Lung (tissue), 11 donors: ENCODE measurements at regions not wholly inside any gene's neighbourhood (a gene's known extent, or its start where the extent isn't known, plus 50 kb on each side); places are given as distances from the start of the nearest gene placed in this dataset.

Experiments
- ATAC-seq: fragments of 200-7000 bp; cut with Tn5 transposase; one replicate; pipeline ENCODE4 v1.9.1; 2020; ENCODE audit warnings: moderate number of reproducible peaks; ENCODE audit not compliant: insufficient read depth, low FRiP score
- DNase-seq, 3 donors: peaks; one replicate each; pipeline ENCODE4 v3.0.0-alpha.2; 2013 to 2017
- H3K27ac ChIP-seq, 2 donors: one replicate each; pipeline ENCODE4 v1.5.1; 2013; ENCODE audit warnings: mild to moderate bottlenecking in 2 of 2, moderate library complexity in 2 of 2, control low read depth in 1 of 2, inconsistent platforms in 1 of 2, low read depth in 1 of 2, low read length in 1 of 2
- H3K27me3 ChIP-seq, 3 donors: one replicate each; pipeline ENCODE4 v1.5.1; 2013; ENCODE audit warnings: low read length in 2 of 3; ENCODE audit not compliant: control insufficient read depth in 3 of 3, insufficient read depth in 3 of 3
- H3K36me3 ChIP-seq, 4 donors: one replicate each; pipeline ENCODE4 v1.5.1; 2013; ENCODE audit warnings: low read length in 4 of 4, mild to moderate bottlenecking in 1 of 4, moderate library complexity in 1 of 4; ENCODE audit not compliant: control insufficient read depth in 4 of 4, insufficient read depth in 4 of 4
- H3K4me1 ChIP-seq, 5 donors: one replicate each; pipeline ENCODE4 v1.5.1; 2013; ENCODE audit warnings: low read length in 5 of 5, mild to moderate bottlenecking in 2 of 5, moderate library complexity in 1 of 5; ENCODE audit not compliant: control insufficient read depth in 5 of 5, insufficient read depth in 5 of 5
- H3K4me3 ChIP-seq: one replicate; pipeline ENCODE4 v1.5.1; 2013; ENCODE audit warnings: mild to moderate bottlenecking, control low read depth, moderate library complexity
- H3K9ac ChIP-seq, 2 donors: one replicate each; pipeline ENCODE4 v1.5.1; 2013; ENCODE audit warnings: low read length in 2 of 2, control low read depth in 1 of 2; ENCODE audit not compliant: insufficient read depth in 1 of 2
- H3K9me3 ChIP-seq, 4 donors: one replicate each; pipeline ENCODE4 v1.5.1; 2013; ENCODE audit warnings: low read length in 3 of 4, mild to moderate bottlenecking in 1 of 4, moderate library complexity in 1 of 4; ENCODE audit not compliant: control insufficient read depth in 4 of 4, insufficient read depth in 3 of 4
- WGBS, 2 donors: extraction: QIAGEN DNeasy Blood & Tissue Kit; methylation state at CpG; one replicate each; pipeline ENCODE4 v1.1.7; 2013; 5-methylcytosine and 5-hydroxymethylcytosine counted together
- TF ChIP-seq, protein P1 (sequence below): IDR thresholded peaks from 2 replicates; pipeline ENCODE4 v1.5.1; 2012; ENCODE audit warnings: mild to moderate bottlenecking; ENCODE audit errors: control extremely low read depth, extremely low read depth
- donor health status: control.
- donor health status: control.
- donor health status: Bipolar disorder and iron deficiency.
- donor health status: healthy.
- donor health status: DM: yes; HTN: yes; CAD: no.

DNA sequence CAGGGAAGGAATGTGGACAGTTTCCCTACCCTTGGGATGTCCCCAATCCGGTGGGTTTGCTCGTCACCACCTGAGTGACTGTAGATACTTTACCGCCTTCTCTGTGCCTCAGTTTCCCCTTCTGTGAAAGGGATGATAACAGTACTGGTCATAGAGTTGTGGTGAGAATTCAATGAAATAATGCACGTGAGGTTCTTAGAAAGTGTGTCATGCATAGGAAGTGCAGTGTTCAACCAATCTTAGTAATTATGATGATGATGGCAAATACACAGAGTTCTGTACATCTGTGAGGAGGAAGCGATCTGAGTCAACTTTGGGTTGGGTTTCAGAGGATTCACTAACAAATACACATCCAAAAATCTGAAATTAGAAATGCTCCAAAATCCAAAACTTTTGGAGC, 114.6 kb upstream of the HS3ST2 start:
- no peak overlapping the region for H3K27ac ChIP-seq
- no peaks in the 10 kb centered on the region for H3K4me1 ChIP-seq
- H3K36me3 ChIP-seq: no peaks in the 10 kb centered on the region
- H3K9me3 ChIP-seq: peaks cover 0 to 2% (median 0%) of the 10 kb centered on the region in 4 donors
- no peaks in the 10 kb centered on the region for H3K27me3 ChIP-seq
- TF ChIP-seq, protein P1, sequence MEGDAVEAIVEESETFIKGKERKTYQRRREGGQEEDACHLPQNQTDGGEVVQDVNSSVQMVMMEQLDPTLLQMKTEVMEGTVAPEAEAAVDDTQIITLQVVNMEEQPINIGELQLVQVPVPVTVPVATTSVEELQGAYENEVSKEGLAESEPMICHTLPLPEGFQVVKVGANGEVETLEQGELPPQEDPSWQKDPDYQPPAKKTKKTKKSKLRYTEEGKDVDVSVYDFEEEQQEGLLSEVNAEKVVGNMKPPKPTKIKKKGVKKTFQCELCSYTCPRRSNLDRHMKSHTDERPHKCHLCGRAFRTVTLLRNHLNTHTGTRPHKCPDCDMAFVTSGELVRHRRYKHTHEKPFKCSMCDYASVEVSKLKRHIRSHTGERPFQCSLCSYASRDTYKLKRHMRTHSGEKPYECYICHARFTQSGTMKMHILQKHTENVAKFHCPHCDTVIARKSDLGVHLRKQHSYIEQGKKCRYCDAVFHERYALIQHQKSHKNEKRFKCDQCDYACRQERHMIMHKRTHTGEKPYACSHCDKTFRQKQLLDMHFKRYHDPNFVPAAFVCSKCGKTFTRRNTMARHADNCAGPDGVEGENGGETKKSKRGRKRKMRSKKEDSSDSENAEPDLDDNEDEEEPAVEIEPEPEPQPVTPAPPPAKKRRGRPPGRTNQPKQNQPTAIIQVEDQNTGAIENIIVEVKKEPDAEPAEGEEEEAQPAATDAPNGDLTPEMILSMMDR: no peak
- H3K9ac ChIP-seq: no peak overlapping the region
- DNase-seq: no peak
- H3K4me3 ChIP-seq: no peak overlapping the region
- ATAC-seq: no peak
- 87 to 94% methylated on average over 5 of the region's 5 CpGs for WGBS, 2 donors

DNA sequence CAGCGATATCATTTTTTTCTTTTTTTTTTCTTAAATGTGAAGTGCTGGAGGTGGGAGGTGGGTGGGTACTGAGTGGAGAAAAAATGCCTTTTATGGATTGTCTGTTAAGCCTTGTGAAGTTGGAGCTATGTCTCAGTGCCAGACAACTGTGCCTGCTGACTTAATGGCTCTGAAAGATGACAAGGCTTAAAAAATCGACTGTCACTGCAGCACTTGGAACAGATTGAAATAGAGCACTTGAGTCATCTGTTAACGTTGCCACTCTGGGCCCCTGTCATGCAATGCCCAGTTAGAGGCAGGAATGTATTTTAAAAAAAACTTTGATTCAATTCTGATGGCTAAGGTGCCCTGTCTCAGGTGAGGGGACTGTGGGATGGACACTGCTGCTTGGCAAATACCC, 108.2 kb upstream of the HS3ST2 start:
- Histone ChIP-seq H3K27ac (no peak overlapping the region), H3K9ac (no peak overlapping the region), H3K4me1 (no peaks in the 10 kb centered on the region), H3K4me3 (no peak overlapping the region), H3K27me3 (peaks cover 0 to 3% (median 0%) of the 10 kb centered on the region in 3 donors), H3K36me3 (no peaks in the 10 kb centered on the region), H3K9me3 (peaks cover 0 to 2% (median 0%) of the 10 kb centered on the region in 4 donors)
- 68 to 77% methylated on average over 3 of the region's 3 CpGs for WGBS, 2 donors
- TF ChIP-seq, protein P1: no peak
- ATAC-seq (no peak), DNase-seq (no peak)

DNA sequence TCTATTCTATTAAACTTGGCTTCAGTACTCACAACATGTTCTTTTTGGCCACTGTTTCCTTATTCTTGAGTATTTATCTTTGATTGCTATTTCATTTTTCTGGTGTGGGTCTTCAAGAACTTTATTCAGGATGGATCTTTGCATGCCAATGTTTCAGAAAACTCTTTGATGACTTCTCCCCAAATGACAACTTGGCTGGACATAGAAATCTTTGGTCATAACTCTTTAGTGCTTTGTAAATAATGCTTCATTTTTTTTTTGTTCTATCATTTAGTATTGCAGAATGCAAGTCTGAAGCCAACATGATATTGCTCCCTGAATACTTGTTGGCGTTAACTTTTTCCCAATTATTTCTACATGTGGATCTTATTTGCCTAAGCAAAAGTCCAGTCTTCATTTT, 103.6 kb upstream of the HS3ST2 start:
- no peak overlapping the region for H3K4me3 ChIP-seq
- no peak overlapping the region for H3K27ac ChIP-seq
- ATAC-seq (no peak), DNase-seq (no peak)
- H3K9me3 ChIP-seq: peaks cover 0 to 15% (median 13%) of the 10 kb centered on the region in 4 donors
- H3K36me3 ChIP-seq: no peaks in the 10 kb centered on the region
- H3K9ac ChIP-seq: no peak overlapping the region
- no peaks in the 10 kb centered on the region for H3K4me1 ChIP-seq
- peaks cover 0 to 3% (median 0%) of the 10 kb centered on the region in 3 donors for H3K27me3 ChIP-seq
- WGBS, 2 donors: 83 to 85% methylated on average over 1 of the region's 1 CpG
- TF ChIP-seq, protein P1: no peak

DNA sequence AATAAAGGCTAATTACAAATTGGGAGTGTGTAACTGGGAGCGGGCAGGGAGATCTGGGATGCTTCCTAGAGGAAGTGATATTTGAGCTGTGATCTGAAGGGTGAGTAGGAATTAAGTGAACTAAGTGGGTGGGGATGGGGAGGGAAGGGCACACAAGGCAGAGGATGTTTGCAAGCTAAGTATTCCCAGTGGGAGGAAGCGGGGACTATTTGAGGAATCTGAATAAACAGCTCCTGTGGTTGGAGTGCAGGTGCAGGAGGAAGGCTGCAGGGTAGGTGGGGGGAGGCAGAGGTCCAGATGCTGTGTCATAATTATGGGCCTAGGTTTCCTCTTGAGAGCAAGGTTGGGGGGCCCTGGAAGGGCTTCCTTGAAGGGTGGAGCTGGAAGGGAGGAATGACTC, 102.1 kb upstream of the HS3ST2 start:
- 93 to 94% methylated on average over 2 of the region's 2 CpGs for WGBS, 2 donors

More for the DNA sequence above, 102.1 kb upstream of the HS3ST2 start:
- no peak overlapping the region for H3K27ac ChIP-seq
- DNase-seq (no peak), ATAC-seq (no peak)
- H3K36me3 ChIP-seq: no peaks in the 10 kb centered on the region
- H3K9me3 ChIP-seq: peaks cover 0 to 15% (median 13%) of the 10 kb centered on the region in 4 donors
- TF ChIP-seq, protein P1: no peak
- no peaks in the 10 kb centered on the region for H3K4me1 ChIP-seq
- H3K4me3 ChIP-seq: no peak overlapping the region
- no peak overlapping the region for H3K9ac ChIP-seq
- H3K27me3 ChIP-seq: no peaks in the 10 kb centered on the region
